HFFc6 (cell line): ENCODE measurements at regions not wholly inside any gene's neighbourhood (a gene's known extent, or its start where the extent isn't known, plus 50 kb on each side); places are given as distances from the start of the nearest gene placed in this dataset.
A peak's percentile ranks its signal among the peaks of the same experiment; 100 is the strongest.
"Not testable (repeated sequence)": the region's sequence is repeated elsewhere in the genome, so short reads cannot be mapped to it uniquely, and the experiment has no call there.

ENCODE experiments used
- DNase-seq: peaks from one replicate; pipeline ENCODE4 v3.0.0-alpha.2; 2018
- H3K27ac Mint-ChIP-seq: 2 replicates; pipeline ENCODE4 v1.8.0; 2020; ENCODE audit warnings: mild to moderate bottlenecking, mixed read lengths
- H3K27me3 Mint-ChIP-seq: 2 replicates; pipeline ENCODE4 v1.8.0; 2021; ENCODE audit warnings: mild to moderate bottlenecking, moderate library complexity, mixed read lengths; ENCODE audit not compliant: insufficient read depth
- H3K36me3 Mint-ChIP-seq: 2 replicates; pipeline ENCODE4 v1.8.0; 2021; ENCODE audit warnings: low read depth, mixed read lengths
- H3K4me1 Mint-ChIP-seq: 2 replicates; pipeline ENCODE4 v1.8.0; 2020; ENCODE audit warnings: low read depth, mixed read lengths
- H3K4me3 Mint-ChIP-seq: 2 replicates; pipeline ENCODE4 v1.8.0; 2020; ENCODE audit warnings: mild to moderate bottlenecking, moderate library complexity, mixed read lengths
- H3K9me3 Mint-ChIP-seq: 2 replicates; pipeline ENCODE4 v1.8.0; 2020; ENCODE audit warnings: mild to moderate bottlenecking, mixed read lengths
- TF ChIP-seq, protein P1 (sequence below): fragments of 200-600 bp; sonication (generic); IDR thresholded peaks from 2 replicates; pipeline ENCODE4 v1.5.0; 2021; ENCODE audit warnings: antibody characterized with exemption, mild to moderate bottlenecking

DNA sequence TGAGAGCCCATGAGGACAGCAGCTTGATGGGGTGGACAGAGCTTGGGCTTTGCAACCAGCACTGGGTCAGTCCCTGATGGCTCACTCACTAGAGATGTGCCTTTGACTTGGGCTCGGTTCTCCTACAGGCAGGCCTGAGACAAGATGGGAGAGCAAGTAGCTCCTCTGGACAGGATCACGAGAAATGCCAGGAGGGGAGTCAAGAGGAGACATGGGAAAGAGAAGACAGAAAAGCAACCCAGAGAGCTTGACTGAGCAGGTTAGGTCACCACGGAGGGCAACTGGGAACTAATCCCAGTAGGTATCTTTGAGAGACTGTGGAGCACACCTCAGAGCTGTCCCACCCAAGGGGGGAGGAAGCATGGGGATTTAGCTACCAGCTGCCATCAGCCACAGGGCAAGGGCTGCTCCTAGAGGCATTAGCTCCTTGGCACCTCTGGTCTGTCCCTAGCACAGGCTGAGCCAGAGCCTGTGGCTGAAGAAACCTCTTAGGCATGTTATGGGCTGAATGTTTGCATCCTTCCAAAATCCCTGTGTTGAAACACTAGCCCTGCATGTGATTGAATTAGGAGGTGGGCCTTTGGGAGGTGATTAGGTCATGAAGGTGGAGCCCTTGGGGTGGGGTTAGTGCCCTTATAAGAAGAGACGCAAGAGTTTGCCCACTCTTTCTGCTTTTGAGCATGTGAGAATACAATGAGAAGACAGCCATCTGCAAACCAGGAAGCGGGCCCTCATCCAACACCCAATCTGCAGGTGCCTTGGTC is 145.6 kb downstream of the SMIM20 start:
- Mint-ChIP-seq H3K9me3 (0 out of 2 replicates have a peak, but pooled peaks cover 4% of the 10 kb centered on the region), H3K36me3 (no peaks in the 10 kb centered on the region), H3K4me1 (peaks cover 35% of the 10 kb centered on the region), H3K27me3 (peaks cover 6% of the 10 kb centered on the region), H3K27ac (no peak overlapping the region), H3K4me3 (no peak overlapping the region)
- TF ChIP-seq, protein P1, sequence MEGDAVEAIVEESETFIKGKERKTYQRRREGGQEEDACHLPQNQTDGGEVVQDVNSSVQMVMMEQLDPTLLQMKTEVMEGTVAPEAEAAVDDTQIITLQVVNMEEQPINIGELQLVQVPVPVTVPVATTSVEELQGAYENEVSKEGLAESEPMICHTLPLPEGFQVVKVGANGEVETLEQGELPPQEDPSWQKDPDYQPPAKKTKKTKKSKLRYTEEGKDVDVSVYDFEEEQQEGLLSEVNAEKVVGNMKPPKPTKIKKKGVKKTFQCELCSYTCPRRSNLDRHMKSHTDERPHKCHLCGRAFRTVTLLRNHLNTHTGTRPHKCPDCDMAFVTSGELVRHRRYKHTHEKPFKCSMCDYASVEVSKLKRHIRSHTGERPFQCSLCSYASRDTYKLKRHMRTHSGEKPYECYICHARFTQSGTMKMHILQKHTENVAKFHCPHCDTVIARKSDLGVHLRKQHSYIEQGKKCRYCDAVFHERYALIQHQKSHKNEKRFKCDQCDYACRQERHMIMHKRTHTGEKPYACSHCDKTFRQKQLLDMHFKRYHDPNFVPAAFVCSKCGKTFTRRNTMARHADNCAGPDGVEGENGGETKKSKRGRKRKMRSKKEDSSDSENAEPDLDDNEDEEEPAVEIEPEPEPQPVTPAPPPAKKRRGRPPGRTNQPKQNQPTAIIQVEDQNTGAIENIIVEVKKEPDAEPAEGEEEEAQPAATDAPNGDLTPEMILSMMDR: no peak
- no peak for DNase-seq

DNA sequence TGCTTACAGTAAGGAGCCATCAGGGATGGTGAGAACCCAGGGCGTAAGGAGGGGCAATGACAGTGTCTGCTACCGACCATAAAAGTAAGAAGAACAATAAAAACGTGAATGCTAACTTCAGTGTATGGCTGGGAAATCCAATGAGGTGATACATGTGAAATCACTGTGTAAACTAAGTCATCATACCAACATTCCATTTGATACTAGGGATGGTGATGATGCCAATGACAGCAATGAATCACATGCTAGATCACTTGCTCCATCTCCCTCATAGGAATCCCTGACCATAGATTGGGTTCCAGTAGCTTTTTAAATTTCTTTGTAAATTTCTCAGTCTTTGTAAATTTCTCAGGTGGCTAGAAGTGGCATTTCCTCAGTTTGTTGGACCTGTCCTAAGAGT is 146.3 kb downstream of the SMIM20 start:
- no peak overlapping the region for H3K4me3 Mint-ChIP-seq
- no peaks in the 10 kb centered on the region for H3K36me3 Mint-ChIP-seq
- TF ChIP-seq, protein P1: no peak
- peaks cover 35% of the 10 kb centered on the region for H3K4me1 Mint-ChIP-seq
- no peak for DNase-seq
- no peak overlapping the region for H3K27ac Mint-ChIP-seq
- peaks cover 8% of the 10 kb centered on the region for H3K27me3 Mint-ChIP-seq
- H3K9me3 Mint-ChIP-seq: 0 out of 2 replicates have a peak, but pooled peaks cover 4% of the 10 kb centered on the region

DNA sequence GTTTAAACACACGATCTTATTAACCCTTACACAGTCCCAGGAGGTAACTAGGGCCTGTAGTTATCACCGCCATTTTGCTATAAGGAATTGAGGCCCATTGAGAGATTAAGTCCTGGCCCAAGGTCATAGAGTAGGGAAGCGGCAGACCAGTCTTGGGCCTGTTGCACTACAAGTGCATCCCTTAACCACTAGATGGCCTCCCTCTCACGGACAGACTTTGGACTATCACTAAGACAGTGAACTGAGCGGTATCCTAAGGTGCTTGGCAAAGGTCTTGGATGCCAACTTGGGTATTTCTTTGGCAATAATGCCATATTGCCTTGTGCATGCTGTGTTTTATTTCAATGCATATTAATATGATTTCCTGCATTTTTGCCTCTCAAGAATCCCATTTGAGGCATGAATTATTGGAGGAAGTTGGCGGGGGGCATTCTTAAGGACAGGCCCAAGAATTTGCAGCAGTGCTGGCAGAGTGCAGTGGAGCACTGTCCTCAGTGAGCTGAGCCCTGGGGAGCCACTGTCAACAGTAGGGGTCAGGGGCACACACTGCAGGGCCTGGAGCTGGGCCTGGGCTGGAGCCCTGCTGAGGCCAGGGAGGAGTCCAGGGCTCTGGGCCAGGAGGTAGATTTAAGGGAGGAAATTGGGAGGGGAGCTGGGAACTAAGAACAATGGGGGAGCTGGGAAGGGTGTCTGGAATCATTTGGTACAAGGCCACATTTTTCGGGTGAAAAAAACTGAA is 147.4 kb downstream of the SMIM20 start:
- H3K4me3 Mint-ChIP-seq: no peak overlapping the region
- no peak overlapping the region for H3K27ac Mint-ChIP-seq
- H3K27me3 Mint-ChIP-seq: peaks cover 13% of the 10 kb centered on the region

DNA sequence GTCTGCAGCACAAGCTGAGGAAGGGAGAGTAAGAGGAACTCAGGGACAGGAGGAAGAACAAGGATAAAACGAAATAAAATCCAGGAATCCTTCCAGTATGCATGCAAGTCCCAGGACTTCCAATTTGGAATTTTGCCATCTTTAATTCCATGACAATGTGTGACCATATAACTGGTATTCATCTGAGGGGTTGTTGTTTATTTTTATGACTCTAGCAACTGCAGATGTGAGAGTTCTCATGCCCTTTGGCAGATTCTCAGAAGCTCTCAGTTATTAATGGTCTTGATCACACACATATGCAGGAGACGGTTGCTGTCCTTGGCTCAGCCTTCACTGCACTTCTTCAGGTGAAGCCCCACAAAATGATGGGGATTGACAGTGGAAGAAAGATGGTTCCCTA is 148.2 kb downstream of the SMIM20 start:
- Mint-ChIP-seq H3K9me3 (0 out of 2 replicates have a peak, but pooled peaks cover 4% of the 10 kb centered on the region), H3K36me3 (no peaks in the 10 kb centered on the region), H3K27ac (no peak overlapping the region), H3K27me3 (peaks cover 21% of the 10 kb centered on the region), H3K4me3 (no peak overlapping the region), H3K4me1 (peaks cover 40% of the 10 kb centered on the region)
- TF ChIP-seq, protein P1: no peak
- DNase-seq: peak; percentile 29

More for the DNA sequence above, 147.4 kb downstream of the SMIM20 start:
- Mint-ChIP-seq H3K9me3 (0 out of 2 replicates have a peak, but pooled peaks cover 4% of the 10 kb centered on the region), H3K4me1 (peaks cover 40% of the 10 kb centered on the region), H3K36me3 (no peaks in the 10 kb centered on the region)
- TF ChIP-seq, protein P1: peak; percentile 78
- DNase-seq: peak; percentile 19

DNA sequence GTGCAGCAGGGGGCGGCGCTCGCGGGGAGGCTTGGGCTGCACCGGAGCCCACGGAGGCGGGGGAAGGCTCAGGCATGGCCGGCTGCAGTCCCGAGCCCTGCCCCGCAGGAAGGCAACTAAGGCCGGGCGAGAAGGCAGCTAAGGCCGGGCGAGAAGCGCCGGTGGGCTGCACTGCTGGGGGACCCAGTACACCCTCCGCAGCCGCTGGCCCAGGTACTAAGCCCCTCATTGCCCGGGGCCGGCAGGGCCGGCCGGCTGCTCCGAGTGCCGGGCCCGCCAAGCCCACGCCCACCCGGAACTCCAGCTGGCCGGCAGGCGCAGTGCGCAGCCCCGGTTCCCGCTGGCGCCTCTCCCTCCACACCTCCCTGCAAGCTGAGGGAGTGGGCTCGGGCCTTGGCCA is 150.0 kb downstream of the SMIM20 start:
- peaks cover 21% of the 10 kb centered on the region for H3K27me3 Mint-ChIP-seq
- not testable (repeated sequence) for H3K4me3 Mint-ChIP-seq, H3K36me3 Mint-ChIP-seq, H3K9me3 Mint-ChIP-seq, H3K27ac Mint-ChIP-seq, DNase-seq
- peaks cover 33% of the 10 kb centered on the region for H3K4me1 Mint-ChIP-seq

DNA sequence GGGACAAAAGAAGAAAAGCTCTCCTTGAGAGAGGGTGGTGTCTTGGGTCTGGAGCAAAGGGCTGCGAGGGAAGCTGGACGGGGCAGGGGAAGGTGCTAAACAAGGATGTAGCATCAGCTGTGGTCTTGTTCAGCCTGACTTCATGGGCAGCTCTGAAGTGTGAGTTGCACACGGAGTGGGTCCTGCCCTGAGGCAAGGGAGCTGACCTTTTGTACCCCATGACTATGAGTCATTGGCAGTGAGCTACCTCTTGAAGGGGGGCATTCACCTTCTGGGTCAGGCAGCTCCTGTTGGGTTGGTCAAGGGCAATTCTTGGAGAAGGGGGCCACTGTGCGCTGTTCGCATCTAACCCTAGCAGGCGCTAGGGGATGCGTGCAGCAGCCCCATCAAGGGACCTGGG is 151.8 kb downstream of the SMIM20 start:
- Mint-ChIP-seq H3K27ac (no peak overlapping the region), H3K4me1 (peaks cover 23% of the 10 kb centered on the region), H3K4me3 (no peak overlapping the region), H3K36me3 (no peaks in the 10 kb centered on the region), H3K27me3 (peaks cover 19% of the 10 kb centered on the region), H3K9me3 (no peaks in the 10 kb centered on the region)
- no peak for DNase-seq
- TF ChIP-seq, protein P1: no peak
